RWPE1 (cell line): ENCODE measurements at regions not wholly inside any gene's neighbourhood (a gene's known extent, or its start where the extent isn't known, plus 50 kb on each side); places are given as distances from the start of the nearest gene placed in this dataset.

Experiments used
- CTCF ChIA-PET: fragments of 350-600 bp; sonication (Branson Sonifier 250); formaldehyde crosslinking; extraction: SDS; loops from one replicate; lab custom pipeline; 2021; lab: Yijun Ruan, JAX
- POLR2A ChIA-PET: fragments of 400-600 bp; formaldehyde crosslinking; extraction: SDS; loops from one replicate; lab custom pipeline; 2020; ENCODE audit warnings: antibody characterized with exemption; ENCODE audit not compliant: low non-redundant PET; lab: Yijun Ruan, JAX
- DNase-seq: peaks from one replicate; pipeline ENCODE4 v3.0.0; 2012; ENCODE audit warnings: low spot score
- H3K27ac ChIP-seq: fragments of 450-650 bp; 2 replicates; pipeline ENCODE4 v1.5.1; 2017
- TF ChIP-seq, protein P1 (sequence below): fragments of 450-650 bp; conservative IDR thresholded peaks from 2 replicates; pipeline ENCODE4 v1.5.1; 2017; ENCODE audit warnings: low read depth, mild to moderate bottlenecking

DNA sequence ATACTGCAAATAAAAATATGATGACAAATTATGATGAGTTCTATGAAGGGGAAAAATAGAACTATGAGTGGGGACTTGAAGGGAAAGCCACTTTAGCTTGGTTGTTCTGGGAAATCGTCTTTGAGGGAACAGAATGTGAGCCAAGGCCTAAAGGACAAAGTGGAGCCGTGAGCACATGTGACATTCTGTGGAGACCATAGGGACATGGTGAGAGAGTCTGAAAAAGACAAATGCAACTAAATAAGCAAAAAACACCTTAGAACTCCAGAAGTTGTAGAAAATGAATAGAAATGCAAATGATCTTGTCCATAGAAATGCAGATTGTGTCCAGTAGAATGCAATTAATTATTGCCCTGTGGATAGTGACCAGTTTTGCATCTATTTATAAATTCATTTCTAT is 86.8 kb upstream of the ANKRD10 start:
- TF ChIP-seq, protein P1, sequence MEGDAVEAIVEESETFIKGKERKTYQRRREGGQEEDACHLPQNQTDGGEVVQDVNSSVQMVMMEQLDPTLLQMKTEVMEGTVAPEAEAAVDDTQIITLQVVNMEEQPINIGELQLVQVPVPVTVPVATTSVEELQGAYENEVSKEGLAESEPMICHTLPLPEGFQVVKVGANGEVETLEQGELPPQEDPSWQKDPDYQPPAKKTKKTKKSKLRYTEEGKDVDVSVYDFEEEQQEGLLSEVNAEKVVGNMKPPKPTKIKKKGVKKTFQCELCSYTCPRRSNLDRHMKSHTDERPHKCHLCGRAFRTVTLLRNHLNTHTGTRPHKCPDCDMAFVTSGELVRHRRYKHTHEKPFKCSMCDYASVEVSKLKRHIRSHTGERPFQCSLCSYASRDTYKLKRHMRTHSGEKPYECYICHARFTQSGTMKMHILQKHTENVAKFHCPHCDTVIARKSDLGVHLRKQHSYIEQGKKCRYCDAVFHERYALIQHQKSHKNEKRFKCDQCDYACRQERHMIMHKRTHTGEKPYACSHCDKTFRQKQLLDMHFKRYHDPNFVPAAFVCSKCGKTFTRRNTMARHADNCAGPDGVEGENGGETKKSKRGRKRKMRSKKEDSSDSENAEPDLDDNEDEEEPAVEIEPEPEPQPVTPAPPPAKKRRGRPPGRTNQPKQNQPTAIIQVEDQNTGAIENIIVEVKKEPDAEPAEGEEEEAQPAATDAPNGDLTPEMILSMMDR = no peak
- DNase-seq = no peak
- ChIA-PET POLR2A (no interaction called here), CTCF (no interaction called here)
- no peak overlapping the region for H3K27ac ChIP-seq

DNA sequence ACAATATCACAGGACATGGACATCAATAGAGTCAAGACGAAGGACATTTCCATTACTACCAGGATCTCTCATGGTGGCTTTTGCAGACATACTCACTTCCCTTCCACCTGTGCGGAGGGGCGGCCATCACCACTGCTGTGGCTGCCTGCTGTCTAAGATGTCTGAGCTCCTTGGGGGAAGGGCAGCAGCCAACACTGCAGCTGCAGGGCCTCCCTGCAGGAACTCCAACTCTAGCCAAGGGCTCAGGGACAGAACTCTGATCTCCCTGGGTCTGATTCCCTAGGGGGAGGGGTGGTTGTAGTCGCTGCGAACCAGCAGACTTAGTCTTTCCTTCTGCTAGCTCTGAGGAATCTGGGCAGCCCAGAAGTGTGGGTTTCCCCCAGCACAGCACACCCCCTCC is 78.9 kb upstream of the ANKRD10 start:
- CTCF ChIA-PET = interaction anchor here (0.6 kb wide), 1 partner anchor 1198 kb away, joined by 4 read pairs; no protein-coding TSS in a partner anchor
- POLR2A ChIA-PET = no interaction called here
- no peak for DNase-seq
- H3K27ac ChIP-seq = no peak overlapping the region
- TF ChIP-seq, protein P1 = no peak

DNA sequence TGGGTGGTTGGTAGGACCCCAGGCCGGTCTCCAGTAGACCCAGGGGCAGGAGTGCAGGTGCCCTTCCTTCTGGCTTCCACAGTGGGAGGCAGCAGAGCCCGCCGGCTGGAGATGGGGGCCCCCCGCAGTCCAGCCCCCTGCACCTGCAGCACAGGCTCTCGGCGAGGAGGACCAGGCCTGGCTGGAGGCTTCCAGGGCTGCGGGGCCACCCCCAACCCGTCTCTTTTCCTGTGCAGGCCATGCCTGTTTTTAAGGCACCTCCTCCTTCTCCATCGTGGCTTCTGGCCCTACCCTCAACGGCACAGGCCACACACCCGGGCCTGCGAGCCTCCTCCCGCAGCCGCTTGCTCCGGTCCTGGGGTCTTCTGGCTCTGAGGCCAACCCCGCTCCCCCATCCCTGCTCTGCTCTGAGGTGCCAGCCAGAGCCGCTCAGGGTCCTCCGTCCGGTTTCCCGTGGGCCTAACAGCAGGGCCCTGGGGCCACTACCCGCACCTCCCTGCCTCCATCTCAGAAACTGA is 77.2 kb upstream of the ANKRD10 start:
- ChIA-PET POLR2A (no interaction called here), CTCF (no interaction called here)
- H3K27ac ChIP-seq = no peak overlapping the region
- DNase-seq = no peak
- TF ChIP-seq, protein P1 = no peak

DNA sequence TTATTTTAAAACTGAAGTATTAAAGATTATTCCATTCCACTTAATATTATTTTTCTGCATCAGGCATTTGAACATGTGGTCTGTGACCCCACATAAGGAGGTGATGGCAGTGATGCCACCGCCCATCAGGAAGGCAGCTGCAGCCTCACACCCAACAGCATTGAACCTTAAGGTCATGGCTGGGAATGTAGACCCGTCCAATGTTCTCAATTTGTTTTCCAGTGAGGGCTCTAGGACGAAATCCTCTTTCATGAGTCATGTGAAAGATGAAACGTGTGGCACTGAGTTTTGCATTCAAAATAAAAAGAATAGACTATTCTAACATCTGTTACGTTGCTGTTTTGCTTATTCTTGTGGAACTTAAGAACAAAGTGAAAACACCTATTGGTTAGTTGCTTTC is 74.5 kb upstream of the ANKRD10 start:
- TF ChIP-seq, protein P1 = no peak
- no peak overlapping the region for H3K27ac ChIP-seq
- DNase-seq = no peak
- ChIA-PET CTCF (no interaction called here), POLR2A (no interaction called here)

DNA sequence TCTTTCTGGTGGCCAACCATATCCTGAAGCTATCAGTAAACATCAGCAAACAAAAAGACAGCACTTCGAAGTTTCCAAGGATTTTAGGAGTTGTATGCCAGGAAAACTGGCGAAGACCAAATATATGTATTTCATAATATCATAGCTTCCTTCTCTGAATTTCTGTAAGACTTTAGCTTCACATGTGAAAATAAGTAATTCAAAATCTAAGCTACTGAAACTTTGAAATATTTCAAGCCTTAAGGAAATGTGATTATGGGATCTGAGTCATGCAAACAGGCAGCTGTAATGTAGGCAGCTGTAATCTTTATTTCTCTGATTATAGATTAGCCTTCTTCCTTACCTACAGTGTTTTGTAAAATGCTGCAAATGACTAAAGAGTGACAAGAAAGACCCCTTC is 70.7 kb upstream of the ANKRD10 start:
- DNase-seq = no peak
- TF ChIP-seq, protein P1 = no peak
- CTCF ChIA-PET = interaction anchor here (1.1 kb wide), 1 partner anchor 83 kb away, joined by 3 read pairs; no protein-coding TSS in a partner anchor
- no peak overlapping the region for H3K27ac ChIP-seq
- POLR2A ChIA-PET = no interaction called here

DNA sequence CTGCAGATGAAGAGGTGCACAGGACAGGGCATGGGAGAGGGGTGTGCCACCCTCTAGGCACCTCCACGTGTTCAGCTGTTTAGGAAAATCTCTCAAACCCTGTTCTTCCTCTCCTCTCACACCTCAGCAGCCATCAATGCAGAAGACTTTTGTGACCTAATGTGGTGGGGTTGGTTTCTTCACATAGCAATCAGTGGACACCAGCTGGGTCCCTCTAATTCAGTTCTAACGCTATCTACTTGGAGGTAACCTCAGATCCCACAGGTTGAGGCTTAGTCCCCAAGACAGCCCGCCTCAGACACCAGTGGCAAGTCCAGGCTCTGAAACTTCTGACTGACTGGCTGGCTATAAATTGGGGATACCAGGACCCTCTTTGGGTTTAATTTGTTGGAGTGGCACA is 69.9 kb upstream of the ANKRD10 start:
- ChIA-PET CTCF (interaction anchor here (0.7 to 1.1 kb wide), 2 partner anchors 83 to 338 kb away, joined by 3 read pairs; no protein-coding TSS in a partner anchor), POLR2A (no interaction called here)
- no peak overlapping the region for H3K27ac ChIP-seq
- TF ChIP-seq, protein P1 = no peak
- DNase-seq = no peak
